A549 (cell line): ENCODE measurements at regions not wholly inside any gene's neighbourhood (a gene's known extent, or its start where the extent isn't known, plus 50 kb on each side); places are given as distances from the start of the nearest gene placed in this dataset.

Source experiments
- ATAC-seq, 2 experiments: fragments of 200-7000 bp in 1 of 2; fragments of >200 bp in 1 of 2; cut with Nextera tagmentation in 1 of 2; cut with Tn5 transposase in 1 of 2; 3 replicates each; pipeline versions ENCODE4 v1.8.0 to v1.9.1; 2018 to 2020; ENCODE audit warnings: mild to moderate bottlenecking in 1 of 2, moderate library complexity in 1 of 2
- CTCF ChIA-PET: fragments of 300-600 bp; sonication (Branson Sonifier 250); formaldehyde crosslinking; extraction: SDS; loops from one replicate; lab custom pipeline; 2021; ENCODE audit warnings: antibody characterized with exemption, inconsistent platforms; lab: Yijun Ruan, JAX
- POLR2A ChIA-PET: fragments of 350-600 bp; formaldehyde crosslinking; extraction: SDS; loops from one replicate; lab custom pipeline; 2021; ENCODE audit warnings: antibody characterized with exemption, inconsistent platforms; lab: Yijun Ruan, JAX
- DNase-seq, 2 experiments: peaks; one replicate each; pipeline versions ENCODE4 v3.0.0 to v3.0.0-alpha.2; 2011 to 2016; ENCODE audit warnings: low read depth in 1 of 2, low spot score in 1 of 2
- FAIRE-seq: peaks from 2 replicates; lab custom pipeline; 2011; peaks lifted over from hg19 to GRCh38; lab: Jason Lieb, UNC
- H3K27ac ChIP-seq, 2 experiments: fragments of >200 bp; sonication (Bioruptor Twin); formaldehyde crosslinking; 3 replicates each; pipeline ENCODE4 v1.5.1; 2016 to 2017
- H3K4me1 ChIP-seq: fragments of >200 bp; sonication (Bioruptor Twin); formaldehyde crosslinking; 3 replicates; pipeline ENCODE4 v1.6.1; 2016
- H3K4me2 ChIP-seq: fragments of >200 bp; sonication (Bioruptor Twin); formaldehyde crosslinking; 3 replicates; pipeline ENCODE4 v1.6.1; 2016
- H3K4me3 ChIP-seq: fragments of >200 bp; sonication (Bioruptor Twin); formaldehyde crosslinking; 3 replicates; pipeline ENCODE4 v1.5.1; 2016
- H3K9me3 ChIP-seq: fragments of >200 bp; sonication (Bioruptor Twin); formaldehyde crosslinking; 3 replicates; pipeline ENCODE4 v1.6.1; 2016
- ATOH8 ChIP-seq: fragments of 250-450 bp; sonication (Bioruptor Pico); IDR thresholded peaks from 2 replicates; pipeline ENCODE4 v1.5.0; 2020; ENCODE audit warnings: low read depth, mild to moderate bottlenecking, moderate library complexity
- BCL3 ChIP-seq: fragments of >200 bp; sonication (Bioruptor Twin); formaldehyde crosslinking; IDR thresholded peaks from 3 replicates; pipeline ENCODE4 v1.6.1; 2016
- BHLHE40 ChIP-seq: IDR thresholded peaks from 2 replicates; pipeline ENCODE4 v1.6.1; 2012; ENCODE audit warnings: low read depth, low read length, inconsistent platforms
- FOSB ChIP-seq: fragments of 250-450 bp; sonication (Bioruptor Pico); IDR thresholded peaks from 2 replicates; pipeline ENCODE4 v1.5.0; 2020; ENCODE audit warnings: mild to moderate bottlenecking, moderate library complexity
- FOSL2 ChIP-seq, 2 experiments: fragments of 450-650 bp in 1 of 2; fragments of >200 bp in 1 of 2; sonication (Bioruptor Twin) in 1 of 2; formaldehyde crosslinking; IDR thresholded peaks; 2 replicates each; pipeline versions ENCODE4 v1.5.0 to v1.6.1; 2016 to 2020; ENCODE audit warnings: mild to moderate bottlenecking in 1 of 2, moderate library complexity in 1 of 2
- FOXS1 ChIP-seq: fragments of 250-450 bp; sonication (Bioruptor Pico); IDR thresholded peaks from 2 replicates; pipeline ENCODE4 v1.5.0; 2020; ENCODE audit warnings: mild to moderate bottlenecking, moderate library complexity
- HDAC2 ChIP-seq: fragments of 200-600 bp; sonication (generic); IDR thresholded peaks from 2 replicates; pipeline ENCODE4 v1.6.1; 2016
- HEYL ChIP-seq: fragments of 250-450 bp; sonication (Bioruptor Pico); IDR thresholded peaks from 2 replicates; pipeline ENCODE4 v1.8.0; 2021; ENCODE audit warnings: mild to moderate bottlenecking, moderate library complexity
- HMGXB4 ChIP-seq: fragments of 250-450 bp; sonication (Bioruptor Pico); IDR thresholded peaks from 2 replicates; pipeline ENCODE4 v1.5.0; 2021; ENCODE audit warnings: mild to moderate bottlenecking, moderate library complexity, borderline replicate concordance
- JUN ChIP-seq, 2 experiments: fragments of >200 bp; sonication (Bioruptor Twin); formaldehyde crosslinking; IDR thresholded peaks; 2 replicates in 1 of 2; 3 replicates in 1 of 2; pipeline ENCODE4 v1.6.1; 2016 to 2017
- MAFK ChIP-seq: fragments of 450-650 bp; IDR thresholded peaks from 2 replicates; pipeline ENCODE4 v1.6.1; 2014; ENCODE audit not compliant: partially characterized antibody
- MAZ ChIP-seq: fragments of 150-350 bp; IDR thresholded peaks from 2 replicates; pipeline ENCODE4 v1.6.1; 2014; ENCODE audit warnings: antibody characterized with exemption, low read depth, low read length, borderline replicate concordance
- MYC ChIP-seq: IDR thresholded peaks from 2 replicates; pipeline ENCODE4 v1.6.1; 2012; ENCODE audit warnings: mild to moderate bottlenecking, inconsistent platforms, low read length, improper control_type of control experiment, borderline replicate concordance
- NFE2L2 ChIP-seq: fragments of 150-350 bp; conservative IDR thresholded peaks from 2 replicates; pipeline ENCODE4 v1.6.1; 2014; ENCODE audit warnings: low read length
- NR3C1 ChIP-seq: fragments of >200 bp; sonication (Bioruptor Twin); formaldehyde crosslinking; IDR thresholded peaks from 3 replicates; pipeline ENCODE4 v1.6.1; 2017
- POLR2AphosphoS2 ChIP-seq: conservative IDR thresholded peaks from 2 replicates; pipeline ENCODE4 v1.6.1; 2012; ENCODE audit warnings: low read length, improper control_type of control experiment, inconsistent platforms
- RCOR1 ChIP-seq: fragments of 150-350 bp; IDR thresholded peaks from 2 replicates; pipeline ENCODE4 v1.6.1; 2014; ENCODE audit warnings: antibody characterized with exemption, low read length, low read depth
- SMC3 ChIP-seq: fragments of >200 bp; sonication (Bioruptor Twin); formaldehyde crosslinking; IDR thresholded peaks from 3 replicates; pipeline ENCODE4 v1.6.1; 2018; ENCODE audit warnings: inconsistent platforms
- SREBF2 ChIP-seq: fragments of 450-650 bp; IDR thresholded peaks from 2 replicates; pipeline ENCODE4 v1.6.1; 2014; ENCODE audit warnings: mild to moderate bottlenecking, moderate library complexity
- ZC3H11A ChIP-seq: fragments of 450-650 bp; IDR thresholded peaks from 2 replicates; pipeline ENCODE4 v1.6.1; 2014; ENCODE audit warnings: antibody characterized with exemption, mild to moderate bottlenecking
- WGBS: methylation state at CpG from one replicate; pipeline ENCODE4 v1.1.6; 2017; ENCODE audit errors: missing lambda C conversion rate; 5-methylcytosine and 5-hydroxymethylcytosine counted together

- FAIRE-seq: no peak
- no peak for ATAC-seq
Observed at GRCh38 chr10:57023626-57024025, 662.6 kb upstream of the ZWINT start.

GRCh38 chr10:57018452-57018851 is 657.4 kb upstream of the ZWINT start:
- Histone ChIP-seq H3K4me2 (no peak overlapping the region), H3K4me1 (no peaks in the 10 kb centered on the region), H3K27ac (no peak overlapping the region), H3K9me3 (no peaks in the 10 kb centered on the region), H3K4me3 (no peak overlapping the region)
- no peak for DNase-seq
- ChIA-PET CTCF (no interaction called here), POLR2A (no interaction called here)
- ATAC-seq: no peak
- no peak for FAIRE-seq
- TF ChIP-seq FOSB (CRISPR knock-in tag): no peak
- no peak for TF ChIP-seq ZC3H11A
- no peak for TF ChIP-seq MYC
- no peak for TF ChIP-seq FOSL2 (IDR thresholded peaks at IDR 0.05)
- TF ChIP-seq FOSL2 (CRISPR knock-in tag; IDR thresholded peaks at IDR 0.05): no peak
- no peak for TF ChIP-seq HEYL (CRISPR knock-in tag)
- 2% methylated on average over 1 of the region's 1 CpG for WGBS

More at GRCh38 chr10:57023626-57024025, 662.6 kb upstream of the ZWINT start:
- Histone ChIP-seq H3K9me3 (no peaks in the 10 kb centered on the region), H3K4me2 (no peak overlapping the region), H3K4me3 (no peak overlapping the region)
- WGBS: 0% methylated on average over 1 of the region's 1 CpG
- POLR2A ChIA-PET: no interaction called here
- DNase-seq: no peak
- CTCF ChIA-PET: no interaction called here
- no peak for TF ChIP-seq FOSB (CRISPR knock-in tag)
- TF ChIP-seq, all 56 proteins: peak for 0
- Histone ChIP-seq H3K4me1 (no peaks in the 10 kb centered on the region), H3K27ac (no peak overlapping the region)

GRCh38 chr10:57017356-57018037 is 656.4 kb upstream of the ZWINT start:
- WGBS: 3% methylated on average over 7 of the region's 7 CpGs
- H3K4me1 ChIP-seq: no peaks in the 10 kb centered on the region
- ChIA-PET CTCF (no interaction called here), POLR2A (no interaction called here)
- no peak overlapping the region for H3K4me3 ChIP-seq
- no peak overlapping the region for H3K4me2 ChIP-seq
- no peak overlapping the region for H3K27ac ChIP-seq
- DNase-seq: no peak
- H3K9me3 ChIP-seq: no peaks in the 10 kb centered on the region
- TF ChIP-seq NFE2L2: peak; percentile 40; the same call in 1 of the 2 replicates
- no peak for TF ChIP-seq HMGXB4 (CRISPR knock-in tag)
- ATAC-seq: no peak
- no peak for FAIRE-seq

- TF ChIP-seq JUN (IDR thresholded peaks at IDR 0.05) (no peak), ATOH8 (CRISPR knock-in tag) (no peak), NR3C1 (no peak), SMC3 (no peak), HDAC2 (no peak), MYC (no peak), MAZ (no peak), BHLHE40 (no peak), RCOR1 (no peak), MAFK (no peak), BCL3 (no peak), ZC3H11A (no peak), POLR2AphosphoS2 (no peak), SREBF2 (no peak), NFE2L2 (no peak), FOXS1 (CRISPR knock-in tag) (no peak), FOSL2 (IDR thresholded peaks at IDR 0.05) (no peak), FOSL2 (CRISPR knock-in tag; IDR thresholded peaks at IDR 0.05) (no peak)
- TF ChIP-seq, all 56 proteins: peak for 0
- ATAC-seq (no peak), DNase-seq (no peak), FAIRE-seq (no peak)
- Histone ChIP-seq H3K27ac (no peak overlapping the region), H3K9me3 (no peaks in the 10 kb centered on the region), H3K4me2 (no peak overlapping the region), H3K4me1 (no peaks in the 10 kb centered on the region), H3K4me3 (no peak overlapping the region)
- ChIA-PET CTCF (no interaction called here), POLR2A (no interaction called here)
- 42% methylated on average over 13 of the region's 13 CpGs for WGBS
Observed at GRCh38 chr10:57015595-57016318, 654.7 kb upstream of the ZWINT start.
